GM20431 (cell line): ENCODE measurements at regions not wholly inside any gene's neighbourhood (a gene's known extent, or its start where the extent isn't known, plus 50 kb on each side); places are given as distances from the start of the nearest gene placed in this dataset.

Experiments
- in situ Hi-C: fragments of 300-500 bp; cut with MseI, MboI; formaldehyde crosslinking; loops from one replicate; pipeline ENCODE4 v1.15.0; 2020; ENCODE audit warnings: low sequenced_read_pairs; ENCODE audit not compliant: unreplicated experiment

- in situ Hi-C loops = no loop called here
These were observed 490.3 kb downstream of the BUD13 start for GRCh38 chr11:116282481-116282880.

- in situ Hi-C loops = no loop called here
These were observed 491.3 kb downstream of the BUD13 start for GRCh38 chr11:116281173-116282160.

- in situ Hi-C loops = loop anchor here (10.0 kb wide), 1 partner anchor 955 kb away; no protein-coding TSS in a partner anchor
These were observed 493.3 kb downstream of the BUD13 start for GRCh38 chr11:116279511-116279910.

- in situ Hi-C loops = loop anchor here (10.0 kb wide), 1 partner anchor 953 kb away; no protein-coding TSS in a partner anchor
These were observed 494.7 kb downstream of the BUD13 start for GRCh38 chr11:116278076-116278475.

GRCh38 chr11:116276051-116277044 is 496.4 kb downstream of the BUD13 start:
- in situ Hi-C loops = loop anchor here (10.0 kb wide), 1 partner anchor 952 kb away; no protein-coding TSS in a partner anchor

GRCh38 chr11:116275635-116276034 is 497.2 kb downstream of the BUD13 start:
- in situ Hi-C loops = loop anchor here (10.0 kb wide), 1 partner anchor 951 kb away; no protein-coding TSS in a partner anchor

- in situ Hi-C loops = loop anchor here (10.0 kb wide), 1 partner anchor 950 kb away; no protein-coding TSS in a partner anchor
These were observed 498.3 kb downstream of the BUD13 start for GRCh38 chr11:116274521-116274920.

- in situ Hi-C loops = loop anchor here (10.0 kb wide), 1 partner anchor 947 kb away; no protein-coding TSS in a partner anchor
These were observed 500.5 kb downstream of the BUD13 start for GRCh38 chr11:116272181-116272789.

GRCh38 chr11:116271479-116271878 is 501.3 kb downstream of the BUD13 start:
- in situ Hi-C loops = loop anchor here (10.0 kb wide), 1 partner anchor 947 kb away; no protein-coding TSS in a partner anchor

- in situ Hi-C loops = no loop called here
These were observed 505.6 kb downstream of the BUD13 start for GRCh38 chr11:116267146-116267545.

- in situ Hi-C loops = no loop called here
These were observed 509.0 kb downstream of the BUD13 start for GRCh38 chr11:116263770-116264169.

GRCh38 chr11:116263019-116263418 is 509.8 kb downstream of the BUD13 start:
- in situ Hi-C loops = no loop called here

GRCh38 chr11:116262370-116262769 is 510.4 kb downstream of the BUD13 start:
- in situ Hi-C loops = no loop called here

- in situ Hi-C loops = no loop called here
These were observed 511.2 kb downstream of the BUD13 start for GRCh38 chr11:116261606-116262005.

GRCh38 chr11:116258821-116259220 is 514.0 kb downstream of the BUD13 start:
- in situ Hi-C loops = no loop called here

GRCh38 chr11:116257883-116258282 is 514.9 kb downstream of the BUD13 start:
- in situ Hi-C loops = no loop called here

- in situ Hi-C loops = no loop called here
These were observed 515.7 kb downstream of the BUD13 start for GRCh38 chr11:116257092-116257491.

- in situ Hi-C loops = no loop called here
These were observed 516.6 kb downstream of the BUD13 start for GRCh38 chr11:116256215-116256614.

- in situ Hi-C loops = no loop called here
These were observed 517.4 kb downstream of the BUD13 start for GRCh38 chr11:116255321-116255953.
